ENCODE measurements at regions not wholly inside any gene's neighbourhood (a gene's known extent, or its start where the extent isn't known, plus 50 kb on each side); places are given as distances from the start of the nearest gene placed in this dataset.

DNA sequence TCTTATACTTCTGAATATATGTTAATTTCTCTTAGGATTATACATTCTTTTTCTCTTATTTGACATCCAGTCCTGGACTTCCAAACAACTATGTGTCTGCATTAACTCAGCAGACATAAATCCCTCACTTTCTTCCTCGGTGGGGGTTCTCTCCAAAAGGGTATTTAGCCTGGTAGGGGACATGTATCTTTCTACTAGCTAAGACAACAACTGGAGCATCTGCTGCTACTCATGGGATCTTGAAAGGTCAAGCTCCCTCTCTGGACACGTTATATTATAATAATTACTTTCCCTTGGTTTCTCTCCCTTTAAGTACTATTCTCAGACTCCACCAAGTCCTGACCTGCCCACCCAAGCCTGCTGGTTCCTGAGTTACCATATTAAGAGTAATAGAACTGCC is 983.7 kb upstream of the FLRT2 start:
- Histone ChIP-seq H3K4me2 (ENCODE audit: unreplicated experiment) (no peak overlapping the region), H3K36me3 (ENCODE audit: low read depth) (no peaks in the 10 kb centered on the region), H3K4me3 (no peak overlapping the region), H4K20me1 (ENCODE audit: insufficient read depth) (no peaks in the 10 kb centered on the region), H3K9me3 (ENCODE audit: low read depth) (no peaks in the 10 kb centered on the region), H3K4me1 (ENCODE audit: insufficient read depth) (no peaks in the 10 kb centered on the region), H3K9me2 (ENCODE audit: insufficient read depth) (no peaks in the 10 kb centered on the region), H3F3A (ENCODE audit: insufficient read depth) (no peaks in the 10 kb centered on the region), H3K27ac (no peak overlapping the region), H3K79me2 (ENCODE audit: insufficient read depth) (no peaks in the 10 kb centered on the region), H3K9ac (no peak overlapping the region), H3K27me3 (replicated peaks; ENCODE audit: insufficient read depth) (no peaks in the 10 kb centered on the region), H2AFZ (no peak overlapping the region)
- TF ChIP-seq EZH2phosphoT487 (IDR thresholded peaks at IDR 0.05; ENCODE audit: insufficient read depth, low read depth) (no peak), EZH2 (IDR thresholded peaks at IDR 0.05; ENCODE audit: insufficient read depth, poor library complexity, severe bottlenecking) (no peak)
- in situ Hi-C loops (cut with MboI): no loop called here
- DNase-seq: no peak
- 3 to 6% methylated on average over 2 of the region's 2 CpGs for WGBS, 2 experiments (ENCODE audit: low coverage in 1 of 2, low lambda C conversion rate in 2 of 2, missing lambda C conversion rate in 2 of 2)

DNA sequence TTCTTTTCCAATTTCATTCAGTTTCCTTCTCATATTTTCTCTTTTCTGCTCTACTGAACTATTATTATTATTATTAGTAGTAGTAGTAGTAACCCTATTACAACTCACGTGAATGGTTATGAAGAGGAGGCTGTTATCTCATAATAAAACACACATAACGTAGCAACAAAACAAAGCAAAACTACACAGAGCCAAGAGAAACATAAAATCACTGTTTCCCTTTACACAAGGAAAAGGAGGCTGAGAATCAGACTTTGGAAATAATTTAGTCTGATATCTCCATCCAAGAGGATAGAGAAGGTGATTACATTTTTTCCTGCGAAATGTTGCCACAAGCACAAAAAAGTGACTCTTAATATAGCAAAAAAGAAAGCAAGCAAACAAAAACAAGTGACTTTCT is 975.8 kb upstream of the FLRT2 start:
- H3K27ac ChIP-seq: no peak overlapping the region
- H3K4me3 ChIP-seq: no peak overlapping the region
- H3K36me3 ChIP-seq (ENCODE audit: low read depth): no peaks in the 10 kb centered on the region
- in situ Hi-C loops (cut with MboI): no loop called here
- no peaks in the 10 kb centered on the region for H3F3A ChIP-seq (ENCODE audit: insufficient read depth)
- H3K4me2 ChIP-seq (ENCODE audit: unreplicated experiment): no peak overlapping the region
- DNase-seq: no peak
- H3K27me3 ChIP-seq (replicated peaks; ENCODE audit: insufficient read depth): no peaks in the 10 kb centered on the region
- TF ChIP-seq EZH2phosphoT487 (IDR thresholded peaks at IDR 0.05; ENCODE audit: insufficient read depth, low read depth) (no peak), EZH2 (IDR thresholded peaks at IDR 0.05; ENCODE audit: insufficient read depth, poor library complexity, severe bottlenecking) (no peak)
- WGBS, 2 experiments (ENCODE audit: low coverage in 1 of 2, low lambda C conversion rate in 2 of 2, missing lambda C conversion rate in 2 of 2): 13 to 16% methylated on average over 3 of the region's 3 CpGs
- H2AFZ ChIP-seq: no peak overlapping the region
- no peaks in the 10 kb centered on the region for H3K9me3 ChIP-seq (ENCODE audit: low read depth)
- H3K4me1 ChIP-seq (ENCODE audit: insufficient read depth): no peaks in the 10 kb centered on the region
- H4K20me1 ChIP-seq (ENCODE audit: insufficient read depth): no peaks in the 10 kb centered on the region
- H3K9me2 ChIP-seq (ENCODE audit: insufficient read depth): no peaks in the 10 kb centered on the region
- no peak overlapping the region for H3K9ac ChIP-seq
- H3K79me2 ChIP-seq (ENCODE audit: insufficient read depth): no peaks in the 10 kb centered on the region

DNA sequence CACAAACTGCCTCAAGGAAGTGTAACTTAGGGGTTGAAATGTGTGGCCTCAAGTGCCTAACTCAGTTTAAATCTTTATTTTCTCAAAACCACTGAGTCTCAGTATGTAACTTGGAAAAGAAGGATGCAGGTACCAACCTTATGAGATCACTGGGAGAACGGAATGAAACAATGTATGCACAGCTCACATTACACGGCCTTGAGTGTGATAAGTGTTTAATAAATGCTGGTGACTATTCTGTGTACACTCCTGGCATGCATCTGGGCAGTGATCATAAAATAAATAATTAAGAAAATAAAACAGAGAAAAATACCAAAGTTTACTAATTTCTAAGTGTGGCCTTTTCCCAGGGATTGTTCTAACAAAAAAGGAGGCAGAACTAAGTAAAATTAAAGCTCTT is 974.5 kb upstream of the FLRT2 start:
- DNase-seq: no peak
- Histone ChIP-seq H3K4me1 (ENCODE audit: insufficient read depth) (no peaks in the 10 kb centered on the region), H3K9ac (no peak overlapping the region), H3K27ac (no peak overlapping the region), H3K4me2 (ENCODE audit: unreplicated experiment) (no peak overlapping the region), H3K4me3 (no peak overlapping the region), H3K79me2 (ENCODE audit: insufficient read depth) (no peaks in the 10 kb centered on the region), H2AFZ (no peak overlapping the region), H3K36me3 (ENCODE audit: low read depth) (no peaks in the 10 kb centered on the region), H4K20me1 (ENCODE audit: insufficient read depth) (no peaks in the 10 kb centered on the region), H3K27me3 (replicated peaks; ENCODE audit: insufficient read depth) (no peaks in the 10 kb centered on the region), H3K9me2 (ENCODE audit: insufficient read depth) (no peaks in the 10 kb centered on the region), H3F3A (ENCODE audit: insufficient read depth) (no peaks in the 10 kb centered on the region), H3K9me3 (ENCODE audit: low read depth) (no peaks in the 10 kb centered on the region)
- 7 to 8% methylated on average over 2 of the region's 2 CpGs for WGBS, 2 experiments (ENCODE audit: low coverage in 1 of 2, low lambda C conversion rate in 2 of 2, missing lambda C conversion rate in 2 of 2)
- in situ Hi-C loops (cut with MboI): no loop called here
- TF ChIP-seq EZH2 (IDR thresholded peaks at IDR 0.05; ENCODE audit: insufficient read depth, poor library complexity, severe bottlenecking) (no peak), EZH2phosphoT487 (IDR thresholded peaks at IDR 0.05; ENCODE audit: insufficient read depth, low read depth) (no peak)

DNA sequence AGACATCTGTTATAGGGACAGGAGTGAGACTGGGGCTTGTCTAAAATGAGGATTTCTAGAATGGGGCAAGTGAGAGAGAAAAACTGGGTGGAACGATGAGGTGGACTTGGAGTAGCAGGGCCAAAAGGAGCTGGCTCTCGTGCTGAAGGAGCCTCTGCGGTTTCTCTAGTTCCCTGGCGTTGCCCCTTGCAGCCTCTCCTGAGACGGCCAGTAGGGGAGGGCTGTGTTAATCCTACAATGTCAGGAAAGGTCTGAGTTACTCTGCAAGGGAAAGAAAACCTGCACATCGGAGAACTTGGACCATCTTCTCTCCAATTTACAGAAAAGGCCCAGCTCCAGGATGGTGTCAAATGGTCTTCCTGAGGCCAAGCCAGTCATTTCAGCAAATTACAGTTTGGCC is 963.8 kb upstream of the FLRT2 start:
- WGBS, 2 experiments (ENCODE audit: low coverage in 1 of 2, low lambda C conversion rate in 2 of 2, missing lambda C conversion rate in 2 of 2): 16 to 20% methylated on average over 6 of the region's 6 CpGs

DNA sequence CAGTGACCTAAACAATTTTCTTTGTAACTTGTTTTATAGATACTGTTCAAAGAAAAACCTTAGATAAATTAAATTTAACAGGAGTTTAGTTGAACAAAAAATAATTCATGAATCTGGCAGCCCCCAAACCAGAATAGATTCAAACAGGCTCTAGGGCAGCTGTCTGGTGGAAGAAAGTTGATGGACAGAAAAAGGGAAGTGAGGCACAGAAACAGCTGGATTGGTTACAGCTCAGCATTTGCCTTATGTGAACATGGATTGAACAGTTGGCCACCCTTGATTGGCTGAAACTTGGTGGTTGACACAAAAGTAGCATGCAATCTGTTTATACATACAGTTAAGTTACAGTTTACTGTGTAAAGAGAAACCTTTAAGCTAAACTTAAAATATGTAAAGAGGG is 954.3 kb upstream of the FLRT2 start:
- Histone ChIP-seq H3K9me2 (ENCODE audit: insufficient read depth) (no peaks in the 10 kb centered on the region; the same call in 1 of the 2 replicates), H3K9ac (no peak overlapping the region), H2AFZ (no peak overlapping the region), H3K36me3 (ENCODE audit: low read depth) (no peaks in the 10 kb centered on the region), H3K4me2 (ENCODE audit: unreplicated experiment) (no peak overlapping the region), H3K27ac (no peak overlapping the region), H3K4me3 (no peak overlapping the region), H3K4me1 (ENCODE audit: insufficient read depth) (no peaks in the 10 kb centered on the region), H3F3A (ENCODE audit: insufficient read depth) (no peaks in the 10 kb centered on the region), H4K20me1 (ENCODE audit: insufficient read depth) (no peaks in the 10 kb centered on the region), H3K79me2 (ENCODE audit: insufficient read depth) (no peaks in the 10 kb centered on the region), H3K27me3 (replicated peaks; ENCODE audit: insufficient read depth) (no peaks in the 10 kb centered on the region), H3K9me3 (ENCODE audit: low read depth) (no peaks in the 10 kb centered on the region)
- DNase-seq: no peak
- TF ChIP-seq EZH2 (IDR thresholded peaks at IDR 0.05; ENCODE audit: insufficient read depth, poor library complexity, severe bottlenecking): no peak
- no peak for TF ChIP-seq EZH2phosphoT487 (IDR thresholded peaks at IDR 0.05; ENCODE audit: insufficient read depth, low read depth)
- in situ Hi-C loops (cut with MboI): no loop called here

More for the DNA sequence above, 963.8 kb upstream of the FLRT2 start:
- Histone ChIP-seq H3K4me2 (ENCODE audit: unreplicated experiment) (no peak overlapping the region), H3K9me3 (ENCODE audit: low read depth) (no peaks in the 10 kb centered on the region), H2AFZ (no peak overlapping the region), H3K27ac (no peak overlapping the region), H3K27me3 (replicated peaks; ENCODE audit: insufficient read depth) (no peaks in the 10 kb centered on the region), H3K36me3 (ENCODE audit: low read depth) (no peaks in the 10 kb centered on the region), H3K79me2 (ENCODE audit: insufficient read depth) (no peaks in the 10 kb centered on the region), H3K9me2 (ENCODE audit: insufficient read depth) (no peaks in the 10 kb centered on the region; the same call in 1 of the 2 replicates), H3F3A (ENCODE audit: insufficient read depth) (no peaks in the 10 kb centered on the region), H3K4me1 (ENCODE audit: insufficient read depth) (no peaks in the 10 kb centered on the region), H4K20me1 (ENCODE audit: insufficient read depth) (no peaks in the 10 kb centered on the region), H3K4me3 (no peak overlapping the region), H3K9ac (no peak overlapping the region)
- TF ChIP-seq EZH2phosphoT487 (IDR thresholded peaks at IDR 0.05; ENCODE audit: insufficient read depth, low read depth) (no peak), EZH2 (IDR thresholded peaks at IDR 0.05; ENCODE audit: insufficient read depth, poor library complexity, severe bottlenecking) (no peak)
- no peak for DNase-seq
- in situ Hi-C loops (cut with MboI): no loop called here
